Cardiac fibroblast (primary cell): ENCODE measurements at regions not wholly inside any gene's neighbourhood (a gene's known extent, or its start where the extent isn't known, plus 50 kb on each side); places are given as distances from the start of the nearest gene placed in this dataset.

Experiments used
- DNase-seq, 2 donors: peaks; one replicate each; pipeline versions ENCODE4 v3.0.0 to v3.0.0-alpha.2; 2010; ENCODE audit warnings: low read depth in 2 of 2
- H3K4me3 ChIP-seq, 2 donors: replicated peaks in 1 of 2; 1 replicate in 1 of 2; 2 replicates in 1 of 2; pipeline ENCODE4 v1.5.1; 2011; ENCODE audit warnings: low read depth in 2 of 2, low read length in 2 of 2, mild to moderate bottlenecking in 2 of 2, moderate library complexity in 1 of 2
- CTCF ChIP-seq: IDR thresholded peaks from one replicate; pipeline ENCODE4 v1.5.1; 2011; ENCODE audit warnings: low read depth, mild to moderate bottlenecking, low read length, inconsistent platforms

- no peak overlapping the region for H3K4me3 ChIP-seq
- no peak for DNase-seq
- no peak for TF ChIP-seq CTCF
Measured at GRCh38 chr18:64402636-64403035, 253.7 kb upstream of the LINC00305 start.

- no peak overlapping the region for H3K4me3 ChIP-seq
- no peak for DNase-seq
Measured at GRCh38 chr18:64401268-64402060, 252.6 kb upstream of the LINC00305 start.

GRCh38 chr18:64399566-64399965 is 250.7 kb upstream of the LINC00305 start:
- no peak for TF ChIP-seq CTCF
- DNase-seq = no peak
- no peak overlapping the region for H3K4me3 ChIP-seq

More at GRCh38 chr18:64401268-64402060, 252.6 kb upstream of the LINC00305 start:
- no peak for TF ChIP-seq CTCF

- DNase-seq = no peak
- TF ChIP-seq CTCF = no peak
- no peak overlapping the region for H3K4me3 ChIP-seq
Measured at GRCh38 chr18:64398320-64398719, 249.4 kb upstream of the LINC00305 start.

- no peak overlapping the region for H3K4me3 ChIP-seq
- no peak for DNase-seq
- TF ChIP-seq CTCF = no peak
Measured at GRCh38 chr18:64392202-64392601, 243.3 kb upstream of the LINC00305 start.

- no peak overlapping the region for H3K4me3 ChIP-seq
- DNase-seq = no peak
- no peak for TF ChIP-seq CTCF
Measured at GRCh38 chr18:64384101-64384500, 235.2 kb upstream of the LINC00305 start.

GRCh38 chr18:64380117-64380516 is 231.2 kb upstream of the LINC00305 start:
- TF ChIP-seq CTCF = no peak
- no peak for DNase-seq
- H3K4me3 ChIP-seq = no peak overlapping the region
